K562 (cell line): ENCODE measurements at regions not wholly inside any gene's neighbourhood (a gene's known extent, or its start where the extent isn't known, plus 50 kb on each side); places are given as distances from the start of the nearest gene placed in this dataset.

Source experiments
- ATAC-seq: fragments of 200-7000 bp; cut with Tn5 transposase; 3 replicates; pipeline ENCODE4 v1.9.1; 2020; ENCODE audit warnings: moderate library complexity
- BruUV-seq: library from RNA; stranded (reverse); fragments of 400-500 nt; replicated peaks from 2 replicates; lab custom pipeline; 2021; lab: Mats Ljungman, UMichigan
- CTCF ChIA-PET: fragments of 300-600 bp; formaldehyde crosslinking; extraction: SDS; loops from one replicate; lab custom pipeline; 2021; ENCODE audit warnings: low intra/inter-chr PET ratio; lab: Yijun Ruan, JAX
- POLR2A ChIA-PET: fragments of 300-600, 350-650 bp; sonication (Branson Sonifier 250); formaldehyde crosslinking; extraction: SDS; loops from one replicate; lab custom pipeline; 2021; ENCODE audit warnings: antibody characterized with exemption, inconsistent platforms; lab: Yijun Ruan, JAX
- DNase-seq, 4 experiments: peaks; one replicate each; pipeline versions ENCODE4 v3.0.0 to v3.0.0-alpha.2; 2011 to 2018; ENCODE audit warnings: low spot score in 3 of 4, mixed read lengths in 3 of 4; ENCODE audit errors: extremely low read depth in 1 of 4
- FAIRE-seq: peaks from 2 replicates; lab custom pipeline; 2011; peaks lifted over from hg19 to GRCh38; lab: Jason Lieb, UNC
- H2AFZ ChIP-seq: 2 replicates; pipeline ENCODE4 v1.6.0; 2011; ENCODE audit warnings: low read depth, low read length, control low read depth, inconsistent platforms
- H3K27ac ChIP-seq: fragments of 200-600 bp; 3 replicates; pipeline ENCODE4 v1.8.0; 2011; ENCODE audit warnings: low read depth, mild to moderate bottlenecking, control low read depth, inconsistent platforms, low read length, moderate library complexity, mixed read lengths; ENCODE audit errors: extremely low read depth
- H3K27me3 ChIP-seq, 2 experiments: fragments of 300-600 bp in 1 of 2; 2 replicates in 1 of 2; 3 replicates in 1 of 2; pipeline versions ENCODE4 v1.6.0 to v1.8.0; 2011; ENCODE audit warnings: inconsistent platforms in 2 of 2, low read length in 2 of 2, mild to moderate bottlenecking in 1 of 2, mixed read lengths in 1 of 2, moderate library complexity in 1 of 2; ENCODE audit not compliant: control insufficient read depth in 2 of 2, insufficient read depth in 2 of 2
- H3K36me3 ChIP-seq: fragments of 300-600 bp; 3 replicates; pipeline ENCODE4 v1.8.0; 2011; ENCODE audit warnings: mild to moderate bottlenecking, low read length, inconsistent platforms; ENCODE audit not compliant: control insufficient read depth, insufficient read depth
- H3K4me1 ChIP-seq, 2 experiments: fragments of 200-600 bp in 1 of 2; replicated peaks in 1 of 2; 2 replicates in 1 of 2; 3 replicates in 1 of 2; pipeline versions ENCODE4 v1.5.1 to v1.8.0; 2011; ENCODE audit warnings: inconsistent platforms in 2 of 2, low read length in 2 of 2, mild to moderate bottlenecking in 1 of 2, mixed read lengths in 1 of 2, moderate library complexity in 1 of 2; ENCODE audit not compliant: control insufficient read depth in 2 of 2, insufficient read depth in 2 of 2
- H3K4me2 ChIP-seq: 2 replicates; pipeline ENCODE4 v1.6.1; 2011; ENCODE audit warnings: low read length, control low read depth, inconsistent platforms, mixed read lengths; ENCODE audit not compliant: insufficient read depth
- H3K4me3 ChIP-seq: fragments of 200-600 bp; sonication (generic), shearing (Covaris generic); 2 replicates; pipeline ENCODE4 v1.5.1; 2016; ENCODE audit warnings: control low read depth, inconsistent platforms
- H3K79me2 ChIP-seq: fragments of 200-600 bp; 3 replicates; pipeline ENCODE4 v1.8.0; 2011; ENCODE audit warnings: low read length, inconsistent platforms; ENCODE audit not compliant: control insufficient read depth, insufficient read depth
- H3K9ac ChIP-seq, 2 experiments: 2 replicates each; pipeline versions ENCODE4 v1.6.0 to v1.6.1; 2011; ENCODE audit warnings: low read depth in 2 of 2, low read length in 2 of 2, control low read depth in 1 of 2, inconsistent platforms in 1 of 2, mild to moderate bottlenecking in 1 of 2, mixed read lengths in 1 of 2; ENCODE audit not compliant: insufficient read depth in 1 of 2
- H3K9me1 ChIP-seq: one replicate; pipeline ENCODE4 v1.6.0; 2011; ENCODE audit warnings: inconsistent platforms, mild to moderate bottlenecking, low read length, moderate library complexity; ENCODE audit not compliant: control insufficient read depth, insufficient read depth
- H3K9me3 ChIP-seq: replicated peaks from 2 replicates; pipeline ENCODE4 v1.5.1; 2011; ENCODE audit warnings: low read depth, low read length, inconsistent platforms; ENCODE audit not compliant: control insufficient read depth, insufficient read depth
- H4K20me1 ChIP-seq: replicated peaks from 2 replicates; pipeline ENCODE4 v1.6.1; 2011; ENCODE audit warnings: low read length, inconsistent platforms, mixed read lengths; ENCODE audit not compliant: control insufficient read depth, insufficient read depth
- ELF4 ChIP-seq: fragments of 450-650 bp; formaldehyde crosslinking; IDR thresholded peaks from 2 replicates; pipeline ENCODE4 v1.4.0; 2022; ENCODE audit warnings: missing genetic modification characterization
- EP400 ChIP-seq: fragments of 450-650 bp; IDR thresholded peaks from 2 replicates; pipeline ENCODE4 v1.6.1; 2017; ENCODE audit warnings: antibody characterized with exemption, mild to moderate bottlenecking, moderate library complexity
- FIP1L1 ChIP-seq: fragments of 200-400 bp; formaldehyde crosslinking; IDR thresholded peaks from 2 replicates; pipeline ENCODE4 v1.6.1; 2018; ENCODE audit warnings: mild to moderate bottlenecking, low read depth, low read length; ENCODE audit not compliant: poor library complexity, severe bottlenecking
- FOXK1 ChIP-seq: sonication (generic); formaldehyde crosslinking; IDR thresholded peaks from 2 replicates; pipeline ENCODE4 v1.8.0; 2022; ENCODE audit warnings: missing genetic modification reagents, mild to moderate bottlenecking, borderline replicate concordance
- HMG20A ChIP-seq: fragments of 450-650 bp; formaldehyde crosslinking; conservative IDR thresholded peaks from 2 replicates; pipeline ENCODE4 v1.4.0; 2020; ENCODE audit warnings: mild to moderate bottlenecking, mixed read lengths
- JUNB ChIP-seq: fragments of 450-650 bp; formaldehyde crosslinking; conservative IDR thresholded peaks from 2 replicates; pipeline ENCODE4 v1.4.0; 2020; ENCODE audit warnings: mild to moderate bottlenecking
- KLF16 ChIP-seq: IDR thresholded peaks from 2 replicates; pipeline ENCODE4 v1.6.1; 2016; ENCODE audit warnings: antibody characterized with exemption
- MCM5 ChIP-seq: fragments of 450-650 bp; IDR thresholded peaks from 2 replicates; pipeline ENCODE4 v1.6.1; 2016; ENCODE audit warnings: low read depth
- MYC ChIP-seq, 2 experiments: fragments of 250-450 bp in 1 of 2; sonication (Bioruptor Pico) in 1 of 2; IDR thresholded peaks; 2 replicates each; pipeline versions ENCODE4 v1.5.1 to v1.6.1; 2012 to 2021; ENCODE audit warnings: low read depth in 2 of 2, borderline replicate concordance in 1 of 2, improper control_type of control experiment in 1 of 2, low read length in 1 of 2, mild to moderate bottlenecking in 1 of 2, moderate library complexity in 1 of 2
- NFXL1 ChIP-seq: fragments of 450-650 bp; formaldehyde crosslinking; IDR thresholded peaks from 2 replicates; pipeline ENCODE4 v1.4.0; 2021; ENCODE audit warnings: mild to moderate bottlenecking
- POLR2B ChIP-seq: fragments of 450-650 bp; IDR thresholded peaks from 2 replicates; pipeline ENCODE4 v1.6.1; 2018; ENCODE audit warnings: low read depth; ENCODE audit not compliant: partially characterized antibody
- POLR3A ChIP-seq: IDR thresholded peaks from 2 replicates; pipeline ENCODE4 v1.6.1; 2011; ENCODE audit warnings: borderline replicate concordance, mild to moderate bottlenecking, moderate library complexity; ENCODE audit not compliant: insufficient read length, insufficient read depth; ENCODE audit errors: extremely low read depth
- THRA ChIP-seq: fragments of 450-650 bp; IDR thresholded peaks from 2 replicates; pipeline ENCODE4 v1.6.1; 2017; ENCODE audit warnings: mild to moderate bottlenecking, moderate library complexity
- YY1 ChIP-seq, 3 experiments: IDR thresholded peaks; 2 replicates each; pipeline ENCODE4 v1.6.1; 2011; ENCODE audit warnings: low read length in 2 of 3, mild to moderate bottlenecking in 2 of 3, moderate library complexity in 2 of 3, borderline replicate concordance in 1 of 3, control low read depth in 1 of 3, low read depth in 1 of 3; ENCODE audit not compliant: insufficient read depth in 3 of 3, insufficient replicate concordance in 2 of 3, control insufficient read depth in 1 of 3, insufficient read length in 1 of 3; ENCODE audit errors: extremely low read depth in 1 of 3
- ZNF124 ChIP-seq: sonication (generic); formaldehyde crosslinking; IDR thresholded peaks from 2 replicates; pipeline ENCODE4 v1.8.1; 2022; ENCODE audit warnings: missing genetic modification reagents
- ZNF140 ChIP-seq: fragments of 250-450 bp; sonication (Bioruptor Pico); IDR thresholded peaks from 2 replicates; pipeline ENCODE4 v1.8.0; 2021; ENCODE audit warnings: moderate library complexity, mild to moderate bottlenecking, inconsistent platforms
- ZNF197 ChIP-seq: fragments of 200-800 bp; sonication (Bioruptor generic); IDR thresholded peaks from 2 replicates; pipeline ENCODE4 v1.6.1; 2016; ENCODE audit warnings: low read depth, missing genetic modification characterization, missing compliant biosample characterization
- ZNF212 ChIP-seq: fragments of 450-650 bp; formaldehyde crosslinking; IDR thresholded peaks from 2 replicates; pipeline ENCODE4 v1.4.0; 2020; ENCODE audit warnings: mild to moderate bottlenecking
- ZNF384 ChIP-seq: IDR thresholded peaks from 2 replicates; pipeline ENCODE4 v1.6.1; 2012; ENCODE audit warnings: low read depth, low read length, improper control_type of control experiment
- ZNF76 ChIP-seq: fragments of 250-450 bp; sonication (Bioruptor Pico); IDR thresholded peaks from 2 replicates; pipeline ENCODE4 v1.4.0; 2020; ENCODE audit warnings: mild to moderate bottlenecking, moderate library complexity, borderline replicate concordance
- WGBS: fragments of 100-300 bp; shearing (Covaris generic); methylation state at CpG from one replicate; pipeline ENCODE4 v1.1.6; 2016; ENCODE audit warnings: low coverage, mixed read lengths; ENCODE audit not compliant: insufficient coverage; ENCODE audit errors: missing lambda C conversion rate; 5-methylcytosine and 5-hydroxymethylcytosine counted together
- in situ Hi-C: fragments of 300-500 bp; cut with MboI; formaldehyde crosslinking; loops from 4 replicates; pipeline ENCODE4 v1.15.0; 2018; ENCODE audit warnings: inconsistent platforms, mixed read lengths
- intact Hi-C: fragments of 100-400 bp; cut with micrococcal nuclease; formaldehyde crosslinking; loops from 2 replicates; pipeline ENCODE4 v1.14.2; 2022

- intact Hi-C loops: no loop called here
- CTCF ChIA-PET: no interaction called here
Measured at GRCh38 chr5:117054141-117054540, 479.5 kb upstream of the SEMA6A start.

GRCh38 chr5:117041926-117042595 is 467.4 kb upstream of the SEMA6A start:
- H3K27me3 ChIP-seq: no peaks in the 10 kb centered on the region
- no peaks in the 10 kb centered on the region for H3K79me2 ChIP-seq
- ChIA-PET CTCF (no interaction called here), POLR2A (no interaction called here)
- no TSS peak for BruUV-seq
- 1% methylated on average over 6 of the region's 6 CpGs for WGBS
- H3K9me3 ChIP-seq: no peaks in the 10 kb centered on the region
- no peak overlapping the region for H3K4me3 ChIP-seq
- no peak for DNase-seq
- H3K4me1 ChIP-seq: no peaks in the 10 kb centered on the region
- H3K36me3 ChIP-seq: no peaks in the 10 kb centered on the region
- H4K20me1 ChIP-seq: no peaks in the 10 kb centered on the region
- no peak overlapping the region for H2AFZ ChIP-seq
- no peak for FAIRE-seq
- intact Hi-C loops (no loop called here), in situ Hi-C loops (no loop called here)
- H3K27ac ChIP-seq: no peak overlapping the region
- H3K9me1 ChIP-seq: no peaks in the 10 kb centered on the region
- no peak overlapping the region for H3K4me2 ChIP-seq
- no peak overlapping the region for H3K9ac ChIP-seq
- ATAC-seq: no peak
- no peak for TF ChIP-seq NFXL1 (CRISPR knock-in tag)
- TF ChIP-seq ZNF76 (CRISPR knock-in tag): no peak
- no peak for TF ChIP-seq ZNF140
- TF ChIP-seq JUNB (CRISPR knock-in tag): no peak
- no peak for TF ChIP-seq THRA
- TF ChIP-seq ZNF384: no peak
- TF ChIP-seq ZNF124 (CRISPR knock-in tag): no peak
- TF ChIP-seq MCM5: no peak
- TF ChIP-seq ZNF212 (CRISPR knock-in tag): no peak
- TF ChIP-seq HMG20A: no peak
- no peak for TF ChIP-seq EP400
- no peak for TF ChIP-seq ELF4 (CRISPR knock-in tag)
- TF ChIP-seq POLR2B: no peak
- TF ChIP-seq FOXK1 (CRISPR knock-in tag): no peak
- TF ChIP-seq FIP1L1: no peak

More at GRCh38 chr5:117054141-117054540, 479.5 kb upstream of the SEMA6A start:
- 0% methylated on average over 1 of the region's 1 CpG for WGBS
- H2AFZ ChIP-seq: no peak overlapping the region
- no peaks in the 10 kb centered on the region for H3K9me1 ChIP-seq
- H3K36me3 ChIP-seq: no peaks in the 10 kb centered on the region
- TF ChIP-seq KLF16: no peak
- no peak for TF ChIP-seq MYC (IDR thresholded peaks at IDR 0.05; ENCODE audit: low read depth, low read length)
- TF ChIP-seq MYC (CRISPR knock-in tag; IDR thresholded peaks at IDR 0.05; ENCODE audit: borderline replicate concordance, low read depth): no peak
- TF ChIP-seq ZNF197: no peak
- no peak for TF ChIP-seq YY1 (IDR thresholded peaks at IDR 0.05; ENCODE audit: borderline replicate concordance in 1 of 3, control insufficient read depth in 1 of 3, extremely low read depth in 1 of 3, insufficient read depth in 3 of 3, insufficient read length in 1 of 3, insufficient replicate concordance in 2 of 3, low read depth in 1 of 3, low read length in 2 of 3)
- no peak for TF ChIP-seq POLR3A
- TF ChIP-seq, all 486 proteins: peak for 0
- Histone ChIP-seq H3K27ac (no peak overlapping the region), H3K27me3 (no peaks in the 10 kb centered on the region), H4K20me1 (no peaks in the 10 kb centered on the region), H3K9ac (no peak overlapping the region), H3K4me1 (no peaks in the 10 kb centered on the region), H3K4me2 (no peak overlapping the region), H3K79me2 (no peaks in the 10 kb centered on the region), H3K9me3 (no peaks in the 10 kb centered on the region), H3K4me3 (no peak overlapping the region)
- DNase-seq (no peak), ATAC-seq (no peak), FAIRE-seq (no peak)
- in situ Hi-C loops: no loop called here
- BruUV-seq: no TSS peak
- POLR2A ChIA-PET: no interaction called here
